Right lobe of liver (tissue), 6 donors: ENCODE measurements at regions not wholly inside any gene's neighbourhood (a gene's known extent, or its start where the extent isn't known, plus 50 kb on each side); places are given as distances from the start of the nearest gene placed in this dataset.

Source experiments
- ATAC-seq, 4 donors: fragments of 200-7000 bp; cut with Tn5 transposase; one replicate each; pipeline ENCODE4 v1.9.1; 2020; ENCODE audit warnings: mild to moderate bottlenecking in 4 of 4, moderate library complexity in 4 of 4
- DNase-seq, 3 donors: peaks; one replicate each; pipeline ENCODE4 v3.0.0-alpha.2; 2020
- H3K27ac ChIP-seq, 3 donors: fragments of 200-600 bp; one replicate each; pipeline ENCODE4 v1.8.0; 2022
- H3K27me3 ChIP-seq, 2 donors: fragments of 200-600 bp; one replicate each; pipeline ENCODE4 v1.8.0; 2022
- H3K36me3 ChIP-seq, 4 donors: fragments of 200-600 bp; sonication (generic) in 1 of 4; one replicate each; pipeline versions ENCODE4 v1.5.1 to v1.8.0; 2017 to 2022; ENCODE audit warnings: control low read depth in 1 of 4
- H3K4me1 ChIP-seq, 4 donors: fragments of 200-600 bp; sonication (generic) in 1 of 4; one replicate each; pipeline versions ENCODE4 v1.5.1 to v1.8.0; 2017 to 2022; ENCODE audit warnings: control low read depth in 1 of 4
- H3K4me3 ChIP-seq, 3 donors: fragments of 200-600 bp; one replicate each; pipeline ENCODE4 v1.8.0; 2022
- H3K9me3 ChIP-seq, 4 donors: fragments of 200-600 bp; sonication (generic) in 1 of 4; one replicate each; pipeline versions ENCODE4 v1.5.1 to v1.8.0; 2017 to 2022; ENCODE audit warnings: control low read depth in 1 of 4
- POLR2A ChIP-seq: fragments of 450-650 bp; IDR thresholded peaks from one replicate; pipeline ENCODE4 v1.6.1; 2017; ENCODE audit warnings: antibody characterized with exemption, mild to moderate bottlenecking
- WGBS: methylation state at CpG from one replicate; pipeline ENCODE4 v1.1.6; 2018; ENCODE audit warnings: low coverage, low lambda C conversion rate; ENCODE audit not compliant: insufficient coverage; ENCODE audit errors: missing lambda C conversion rate; 5-methylcytosine and 5-hydroxymethylcytosine counted together
- intact Hi-C, 2 donors: fragments of 100-400 bp; cut with DNase I; formaldehyde crosslinking; loops; one replicate each; pipeline versions ENCODE4 v1.11.2 to v1.14.1; 2022
- TF ChIP-seq, protein P1 (sequence below), 4 donors: fragments of 200-600 bp in 3 of 4; fragments of 450-650 bp in 1 of 4; IDR thresholded peaks; one replicate each; pipeline versions ENCODE4 v1.5.1 to v1.8.0; 2016 to 2022; ENCODE audit warnings: antibody characterized with exemption in 4 of 4, mild to moderate bottlenecking in 2 of 4
- donor health status: DM: no; HTN: yes; CAD: no.
- donor health status: DM: no; HTN: no; CAD: no.
- donor health status: DM: no; HTN: no; CAD: no.
- donor health status: DM: no; HTN: yes; CAD: no.
- donor health status: DM: no; HTN: yes; CAD: no.

DNA sequence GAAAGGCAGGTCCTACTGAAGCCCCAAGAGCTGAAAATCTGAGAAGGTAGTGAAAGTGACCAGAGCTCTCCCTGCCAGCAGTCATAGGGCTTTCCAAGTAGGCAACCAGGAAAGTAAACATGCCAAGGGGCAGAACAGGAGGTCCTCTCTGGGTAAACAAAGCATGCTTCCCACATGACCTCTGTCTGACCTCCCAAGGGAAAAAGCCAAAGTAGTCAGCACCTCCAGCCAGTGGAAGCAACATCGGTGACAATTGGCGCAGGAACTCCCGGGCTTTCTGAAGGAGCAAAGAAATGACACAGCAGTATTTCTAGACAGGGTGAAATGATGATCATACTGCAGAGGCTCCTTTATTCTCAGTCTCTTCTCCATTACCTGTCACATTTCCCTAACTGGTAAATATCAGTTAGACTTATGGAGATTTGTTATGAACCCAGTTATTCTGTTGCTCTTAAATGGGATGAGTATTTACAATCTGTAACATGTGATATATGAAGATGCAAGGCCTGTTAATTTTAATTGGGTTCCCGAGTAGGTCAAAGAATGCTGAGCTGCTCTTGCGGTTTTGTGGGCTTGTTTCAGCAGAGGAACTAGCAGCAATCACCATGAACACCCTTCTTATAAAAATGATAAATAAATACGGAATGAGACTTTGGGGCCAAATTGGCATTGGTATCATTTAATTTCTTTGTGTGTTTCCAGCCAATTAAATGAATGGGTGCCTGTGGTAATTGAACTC, 321.0 kb downstream of the RND3 start:
- Histone ChIP-seq H3K27me3 (no peaks in the 10 kb centered on the region), H3K9me3 (no peaks in the 10 kb centered on the region), H3K27ac (peak overlapping the region in 2 of 3 donors; percentile 73 to 80), H3K4me1 (peaks cover 0 to 27% (median 13%) of the 10 kb centered on the region in 4 donors), H3K36me3 (no peaks in the 10 kb centered on the region), H3K4me3 (peak overlapping the region; percentile 9 to 51 (median 45))
- TF ChIP-seq POLR2A = peak; percentile 13
- TF ChIP-seq, protein P1, sequence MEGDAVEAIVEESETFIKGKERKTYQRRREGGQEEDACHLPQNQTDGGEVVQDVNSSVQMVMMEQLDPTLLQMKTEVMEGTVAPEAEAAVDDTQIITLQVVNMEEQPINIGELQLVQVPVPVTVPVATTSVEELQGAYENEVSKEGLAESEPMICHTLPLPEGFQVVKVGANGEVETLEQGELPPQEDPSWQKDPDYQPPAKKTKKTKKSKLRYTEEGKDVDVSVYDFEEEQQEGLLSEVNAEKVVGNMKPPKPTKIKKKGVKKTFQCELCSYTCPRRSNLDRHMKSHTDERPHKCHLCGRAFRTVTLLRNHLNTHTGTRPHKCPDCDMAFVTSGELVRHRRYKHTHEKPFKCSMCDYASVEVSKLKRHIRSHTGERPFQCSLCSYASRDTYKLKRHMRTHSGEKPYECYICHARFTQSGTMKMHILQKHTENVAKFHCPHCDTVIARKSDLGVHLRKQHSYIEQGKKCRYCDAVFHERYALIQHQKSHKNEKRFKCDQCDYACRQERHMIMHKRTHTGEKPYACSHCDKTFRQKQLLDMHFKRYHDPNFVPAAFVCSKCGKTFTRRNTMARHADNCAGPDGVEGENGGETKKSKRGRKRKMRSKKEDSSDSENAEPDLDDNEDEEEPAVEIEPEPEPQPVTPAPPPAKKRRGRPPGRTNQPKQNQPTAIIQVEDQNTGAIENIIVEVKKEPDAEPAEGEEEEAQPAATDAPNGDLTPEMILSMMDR (IDR thresholded peaks at IDR 0.05) = no peak
- intact Hi-C loops = no loop called here
- ATAC-seq = peak; percentile 78 to 90 (median 82)
- peak; percentile 38 to 91 (median 82) for DNase-seq
- WGBS = 16% methylated on average over 6 of the region's 6 CpGs

DNA sequence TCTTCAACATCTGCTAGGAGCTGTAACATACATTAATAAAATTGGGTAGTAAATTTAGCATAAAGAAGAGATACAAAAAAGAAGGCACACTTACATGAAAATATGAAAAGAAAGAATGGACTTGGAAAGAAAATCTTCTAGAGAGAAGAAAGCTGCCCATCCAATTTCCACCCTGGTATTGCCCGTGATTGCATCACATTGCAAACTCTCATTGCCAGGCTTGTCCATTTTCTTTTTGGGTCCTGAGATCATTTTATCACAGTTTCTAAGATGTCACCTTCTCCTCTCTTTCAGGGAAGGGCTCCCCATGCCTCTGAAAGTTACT, 321.5 kb downstream of the RND3 start:
- WGBS = 36% methylated on average over 1 of the region's 1 CpG
- Histone ChIP-seq H3K4me1 (peaks cover 0 to 27% (median 13%) of the 10 kb centered on the region in 4 donors), H3K9me3 (no peaks in the 10 kb centered on the region), H3K27ac (peak overlapping the region in 2 of 3 donors; percentile 73 to 80), H3K4me3 (peak overlapping the region; percentile 9 to 51 (median 45)), H3K27me3 (no peaks in the 10 kb centered on the region), H3K36me3 (no peaks in the 10 kb centered on the region)
- DNase-seq = no peak
- peak; percentile 28 to 37 (median 35) for ATAC-seq
- TF ChIP-seq POLR2A = no peak
- TF ChIP-seq, protein P1 (IDR thresholded peaks at IDR 0.05) = no peak
- intact Hi-C loops = no loop called here

DNA sequence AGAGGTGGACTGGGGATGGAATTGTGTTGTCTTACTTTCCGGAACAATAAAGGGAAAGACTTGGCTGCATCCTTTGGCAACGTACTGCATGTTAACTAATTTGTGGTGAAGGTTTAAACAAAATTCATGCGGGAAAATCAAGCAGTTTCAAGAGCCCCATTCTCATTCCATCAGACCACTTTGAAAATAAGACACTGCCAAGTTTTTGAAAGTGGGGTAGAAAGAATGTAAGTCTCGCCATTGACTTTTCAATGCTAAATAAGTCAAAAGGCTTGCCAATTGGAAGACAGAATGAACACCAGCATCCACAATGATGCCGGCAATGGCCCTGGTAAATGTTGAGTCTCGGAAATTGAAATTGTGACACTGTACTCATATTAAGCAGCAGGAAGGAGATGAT, 322.0 kb downstream of the RND3 start:
- Histone ChIP-seq H3K4me3 (peak overlapping the region; percentile 9 to 51 (median 45)), H3K27ac (peak overlapping the region in 2 of 3 donors; percentile 73 to 80), H3K9me3 (no peaks in the 10 kb centered on the region), H3K4me1 (peaks cover 0 to 27% (median 13%) of the 10 kb centered on the region in 4 donors), H3K27me3 (no peaks in the 10 kb centered on the region), H3K36me3 (no peaks in the 10 kb centered on the region)
- DNase-seq = no peak
- intact Hi-C loops = no loop called here
- ATAC-seq = peak in 1 of 4 donors; percentile 15
- 29% methylated on average over 6 of the region's 6 CpGs for WGBS
- TF ChIP-seq, protein P1 (IDR thresholded peaks at IDR 0.05) = no peak
- no peak for TF ChIP-seq POLR2A

DNA sequence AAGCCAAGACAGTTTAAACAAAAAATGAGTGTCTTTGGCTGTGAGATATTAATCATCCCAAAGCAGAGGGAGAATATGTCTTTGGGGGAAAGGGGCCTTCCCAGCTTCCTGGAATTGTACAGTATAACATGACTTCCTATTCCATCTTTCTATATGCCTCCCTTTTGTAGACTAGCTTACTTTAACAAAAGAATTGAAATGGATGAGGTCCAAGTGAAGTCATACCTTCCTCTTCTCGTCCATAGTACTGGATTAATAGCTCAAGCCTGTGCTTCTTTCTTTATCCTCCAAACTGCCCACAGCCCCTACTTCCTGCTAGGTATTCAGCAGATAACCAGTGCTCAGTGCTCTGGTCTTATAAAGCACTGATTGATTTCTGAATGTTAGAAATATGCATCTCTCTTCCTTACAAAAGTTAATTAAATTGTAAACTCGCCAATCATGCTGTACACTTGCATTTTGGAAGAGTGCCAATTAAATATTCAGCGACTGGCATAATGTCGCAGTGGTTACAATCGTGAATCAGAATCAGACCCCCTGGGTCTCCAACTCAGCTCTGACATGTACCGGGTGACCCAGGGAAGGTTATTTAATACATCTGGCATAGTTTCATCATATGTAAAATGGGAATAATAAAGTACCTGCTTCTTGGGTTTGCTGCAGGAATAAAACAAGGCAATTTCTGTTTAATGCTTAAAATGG, 325.1 kb downstream of the RND3 start:
- no peak for TF ChIP-seq POLR2A
- TF ChIP-seq, protein P1 (IDR thresholded peaks at IDR 0.05) = no peak
- no peaks in the 10 kb centered on the region for H3K27me3 ChIP-seq
- WGBS = 85% methylated on average over 6 of the region's 6 CpGs

More for the DNA sequence above, 325.1 kb downstream of the RND3 start:
- DNase-seq = no peak
- Histone ChIP-seq H3K9me3 (no peaks in the 10 kb centered on the region), H3K36me3 (no peaks in the 10 kb centered on the region), H3K27ac (no peak overlapping the region), H3K4me1 (peaks cover 0 to 10% (median 5%) of the 10 kb centered on the region in 4 donors), H3K4me3 (no peak overlapping the region)
- intact Hi-C loops = no loop called here
- no peak for ATAC-seq
